GM23338 (cell line): ENCODE measurements at regions not wholly inside any gene's neighbourhood (a gene's known extent, or its start where the extent isn't known, plus 50 kb on each side); places are given as distances from the start of the nearest gene placed in this dataset.

ENCODE experiments used
- CREB1 ChIP-seq: fragments of 250-450 bp; sonication (Bioruptor Pico); IDR thresholded peaks from 2 replicates; pipeline ENCODE4 v1.5.0; 2020; ENCODE audit warnings: low read depth, mild to moderate bottlenecking, moderate library complexity
- CTCF ChIP-seq, 2 experiments: fragments of 200-600 bp in 1 of 2; sonication (generic) in 1 of 2; conservative IDR thresholded peaks; 2 replicates each; pipeline versions ENCODE4 v1.5.1 to v1.6.1; 2016 to 2017; ENCODE audit warnings: antibody characterized with exemption in 2 of 2, low read depth in 2 of 2, mild to moderate bottlenecking in 2 of 2, moderate library complexity in 1 of 2
- EZH2 ChIP-seq: fragments of 200-600 bp; sonication (generic); IDR thresholded peaks from one replicate; pipeline ENCODE4 v1.8.0; 2017; ENCODE audit warnings: antibody characterized with exemption, mild to moderate bottlenecking, low read depth; ENCODE audit not compliant: unreplicated experiment
- EZH2phosphoT487 ChIP-seq: fragments of 200-600 bp; sonication (generic); IDR thresholded peaks from one replicate; pipeline ENCODE4 v1.8.1; 2018; ENCODE audit warnings: antibody characterized with exemption; ENCODE audit not compliant: unreplicated experiment
- JUNB ChIP-seq: IDR thresholded peaks from one replicate; pipeline ENCODE4 v1.6.1; 2016; ENCODE audit warnings: antibody characterized with exemption; ENCODE audit not compliant: unreplicated experiment
- NANOG ChIP-seq: IDR thresholded peaks from 2 replicates; pipeline ENCODE4 v1.6.1; 2016; ENCODE audit warnings: antibody characterized with exemption, borderline replicate concordance
- POLR2AphosphoS5 ChIP-seq: IDR thresholded peaks from 2 replicates; pipeline ENCODE4 v1.6.1; 2016; ENCODE audit warnings: antibody characterized with exemption, low read depth
- REST ChIP-seq: IDR thresholded peaks from one replicate; pipeline ENCODE4 v1.6.1; 2018; ENCODE audit warnings: antibody characterized with exemption; ENCODE audit not compliant: unreplicated experiment
- STAT1 ChIP-seq: IDR thresholded peaks from one replicate; pipeline ENCODE4 v1.6.1; 2016; ENCODE audit warnings: antibody characterized with exemption; ENCODE audit not compliant: unreplicated experiment
- ZNF331 ChIP-seq: fragments of 250-450 bp; sonication (Bioruptor Pico); IDR thresholded peaks from 2 replicates; pipeline ENCODE4 v1.5.0; 2020; ENCODE audit warnings: low read depth, mild to moderate bottlenecking, moderate library complexity
- ZNF462 ChIP-seq: fragments of 250-450 bp; sonication (Bioruptor Pico); IDR thresholded peaks from 2 replicates; pipeline ENCODE4 v1.5.0; 2020; ENCODE audit warnings: mild to moderate bottlenecking, moderate library complexity

GRCh38 chr2:21251216-21251980, 127.6 kb downstream of the TDRD15 start:
- TF ChIP-seq CTCF (conservative IDR thresholded peaks at IDR 0.05; ENCODE audit: low read depth in 2 of 2) (no peak), EZH2 (no peak), POLR2AphosphoS5 (no peak), STAT1 (no peak), REST (no peak), JUNB (no peak), EZH2phosphoT487 (no peak), NANOG (no peak), ZNF331 (CRISPR knock-in tag) (no peak), CREB1 (CRISPR knock-in tag) (no peak), ZNF462 (CRISPR knock-in tag) (no peak)
